ENCODE measurements at regions not wholly inside any gene's neighbourhood (a gene's known extent, or its start where the extent isn't known, plus 50 kb on each side); places are given as distances from the start of the nearest gene placed in this dataset.

DNA sequence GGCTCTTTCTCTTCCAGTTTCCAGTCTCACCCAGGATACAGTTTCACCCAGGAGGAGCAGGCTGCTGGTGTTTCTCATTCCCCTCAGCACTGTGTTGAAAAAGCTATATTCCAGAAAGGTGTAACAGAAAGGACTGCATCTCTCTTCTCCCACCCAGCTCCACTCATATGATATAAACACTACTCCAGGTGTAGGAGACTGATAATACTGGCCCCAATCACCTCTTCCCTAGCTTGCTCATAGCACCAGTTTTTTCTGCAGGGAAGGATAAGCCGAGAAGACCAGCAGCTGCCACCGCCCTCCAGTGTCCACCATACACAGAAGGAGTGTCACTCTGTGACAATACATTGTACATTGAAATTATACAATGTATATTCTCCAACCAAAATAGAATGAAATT lies 105.5 kb upstream of the STK26 start:
- no peak for DNase-seq
- H3K9me3 ChIP-seq, result no peaks in the 10 kb centered on the region
- H3K27me3 ChIP-seq, result no peaks in the 10 kb centered on the region

DNA sequence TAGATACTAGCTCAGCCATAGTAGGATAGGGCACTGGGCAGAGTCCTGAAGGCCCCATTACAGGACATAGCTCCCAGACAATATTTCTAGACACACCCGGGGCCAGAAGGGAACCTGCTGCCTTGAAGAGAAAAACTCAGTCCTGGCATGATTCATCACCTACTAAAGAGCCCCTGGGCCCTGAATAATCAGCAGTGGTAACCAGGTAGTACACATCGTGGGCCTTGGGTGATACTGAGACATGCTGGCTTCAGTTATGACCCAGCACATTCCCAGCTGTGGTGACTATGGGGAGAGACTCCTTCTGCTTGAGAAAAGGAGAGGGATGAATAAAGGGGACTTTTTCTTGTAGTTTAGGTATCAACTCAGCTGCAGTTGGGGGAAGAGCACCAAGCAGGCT lies 104.3 kb upstream of the STK26 start:
- H3K27me3 ChIP-seq, result no peaks in the 10 kb centered on the region

More for the DNA sequence above, 105.5 kb upstream of the STK26 start:
- no peak overlapping the region for H3K27ac ChIP-seq
- no peaks in the 10 kb centered on the region for H3K36me3 ChIP-seq
- TF ChIP-seq POLR2A (IDR thresholded peaks at IDR 0.05), result no peak
- TF ChIP-seq, protein P1, sequence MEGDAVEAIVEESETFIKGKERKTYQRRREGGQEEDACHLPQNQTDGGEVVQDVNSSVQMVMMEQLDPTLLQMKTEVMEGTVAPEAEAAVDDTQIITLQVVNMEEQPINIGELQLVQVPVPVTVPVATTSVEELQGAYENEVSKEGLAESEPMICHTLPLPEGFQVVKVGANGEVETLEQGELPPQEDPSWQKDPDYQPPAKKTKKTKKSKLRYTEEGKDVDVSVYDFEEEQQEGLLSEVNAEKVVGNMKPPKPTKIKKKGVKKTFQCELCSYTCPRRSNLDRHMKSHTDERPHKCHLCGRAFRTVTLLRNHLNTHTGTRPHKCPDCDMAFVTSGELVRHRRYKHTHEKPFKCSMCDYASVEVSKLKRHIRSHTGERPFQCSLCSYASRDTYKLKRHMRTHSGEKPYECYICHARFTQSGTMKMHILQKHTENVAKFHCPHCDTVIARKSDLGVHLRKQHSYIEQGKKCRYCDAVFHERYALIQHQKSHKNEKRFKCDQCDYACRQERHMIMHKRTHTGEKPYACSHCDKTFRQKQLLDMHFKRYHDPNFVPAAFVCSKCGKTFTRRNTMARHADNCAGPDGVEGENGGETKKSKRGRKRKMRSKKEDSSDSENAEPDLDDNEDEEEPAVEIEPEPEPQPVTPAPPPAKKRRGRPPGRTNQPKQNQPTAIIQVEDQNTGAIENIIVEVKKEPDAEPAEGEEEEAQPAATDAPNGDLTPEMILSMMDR (IDR thresholded peaks at IDR 0.05), result no peak
- no peaks in the 10 kb centered on the region for H3K4me1 ChIP-seq
- no peak overlapping the region for H3K4me3 ChIP-seq

DNA sequence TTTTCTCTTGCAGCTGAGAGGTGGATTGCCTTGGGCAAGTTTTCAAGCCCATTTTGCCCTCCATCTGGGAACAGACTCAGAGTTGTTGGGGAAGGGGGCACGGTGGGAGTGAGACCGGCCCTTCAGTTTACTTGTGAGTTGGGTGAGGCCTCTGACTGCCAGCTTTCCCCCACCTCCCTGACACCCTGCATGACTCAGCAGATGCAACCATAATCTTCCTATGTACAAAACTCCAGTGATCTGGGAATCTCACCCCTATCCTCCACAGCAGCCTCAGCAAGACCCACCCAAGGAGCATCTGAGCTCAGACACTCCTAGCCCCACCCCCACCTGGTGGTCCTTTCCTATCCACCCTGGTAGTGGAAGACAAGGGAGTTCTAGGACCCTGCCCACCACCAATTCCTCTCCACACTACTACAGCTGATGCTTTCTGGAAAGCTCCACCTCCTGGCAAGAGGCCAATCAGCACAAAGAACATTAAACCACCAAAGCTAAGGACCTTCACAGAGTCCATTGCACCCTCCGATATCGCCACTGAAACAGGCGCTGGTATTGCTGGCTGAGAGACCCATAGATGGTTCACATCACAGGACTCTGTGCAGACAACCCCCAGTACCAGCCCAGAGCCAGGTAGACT lies 99.4 kb upstream of the STK26 start:
- Histone ChIP-seq H3K4me3 (no peak overlapping the region), H3K27ac (no peak overlapping the region), H3K27me3 (no peaks in the 10 kb centered on the region), H3K9me3 (no peaks in the 10 kb centered on the region), H3K36me3 (no peaks in the 10 kb centered on the region), H3K4me1 (no peaks in the 10 kb centered on the region)
- no peak for DNase-seq
- TF ChIP-seq POLR2A (IDR thresholded peaks at IDR 0.05), result no peak
- TF ChIP-seq, protein P1 (IDR thresholded peaks at IDR 0.05), result no peak

More for the DNA sequence above, 104.3 kb upstream of the STK26 start:
- no peaks in the 10 kb centered on the region for H3K9me3 ChIP-seq
- TF ChIP-seq, protein P1 (IDR thresholded peaks at IDR 0.05), result no peak
- TF ChIP-seq POLR2A (IDR thresholded peaks at IDR 0.05), result no peak
- DNase-seq, result no peak
- H3K4me1 ChIP-seq, result no peaks in the 10 kb centered on the region
- no peaks in the 10 kb centered on the region for H3K36me3 ChIP-seq
- H3K27ac ChIP-seq, result no peak overlapping the region
- H3K4me3 ChIP-seq, result no peak overlapping the region

DNA sequence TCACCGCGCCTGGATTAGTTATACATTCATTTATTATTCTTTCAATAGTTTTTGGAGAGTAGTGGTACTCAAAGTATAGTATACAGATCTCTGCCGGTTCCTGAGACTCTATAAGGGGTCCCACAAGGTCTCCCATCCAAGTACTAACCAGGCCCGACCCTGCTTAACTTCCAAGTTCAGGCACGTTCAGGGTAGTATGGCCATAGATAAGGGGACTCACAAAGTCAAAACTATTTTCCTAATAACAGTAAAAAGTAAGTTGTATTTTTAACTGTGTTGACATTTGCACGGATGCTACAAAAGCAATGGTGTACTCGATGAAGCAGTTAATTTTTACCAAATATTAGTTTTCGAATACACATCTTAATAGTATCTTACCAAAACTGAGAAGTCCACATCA lies 84.4 kb upstream of the STK26 start:
- Histone ChIP-seq H3K27me3 (no peaks in the 10 kb centered on the region), H3K9me3 (no peaks in the 10 kb centered on the region), H3K4me3 (no peak overlapping the region), H3K36me3 (no peaks in the 10 kb centered on the region), H3K4me1 (no peaks in the 10 kb centered on the region), H3K27ac (no peak overlapping the region)
- TF ChIP-seq POLR2A (IDR thresholded peaks at IDR 0.05), result no peak
- TF ChIP-seq, protein P1 (IDR thresholded peaks at IDR 0.05), result no peak
- no peak for DNase-seq

DNA sequence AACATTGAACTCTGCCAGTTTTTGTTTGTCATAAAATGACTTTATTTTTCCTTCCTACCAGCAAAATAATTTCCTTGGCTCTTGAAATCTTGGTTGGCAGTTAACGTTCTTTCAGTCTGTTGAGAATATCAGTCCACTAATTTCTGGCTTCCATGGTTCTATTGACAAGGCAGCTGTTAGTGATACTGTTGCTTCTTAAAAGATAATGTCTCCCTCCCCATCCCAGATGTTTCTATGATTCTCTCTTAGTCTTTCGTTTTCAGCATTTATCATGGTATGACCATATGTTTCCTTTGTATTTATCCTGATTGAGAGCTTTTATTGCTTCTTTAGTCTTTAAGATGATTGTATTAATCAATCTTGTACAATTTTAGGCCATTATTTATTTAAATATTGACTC lies 81.1 kb upstream of the STK26 start:
- no peak overlapping the region for H3K4me3 ChIP-seq
- no peak overlapping the region for H3K27ac ChIP-seq
- H3K27me3 ChIP-seq, result no peaks in the 10 kb centered on the region
- TF ChIP-seq, protein P1 (IDR thresholded peaks at IDR 0.05), result no peak
- no peak for TF ChIP-seq POLR2A (IDR thresholded peaks at IDR 0.05)
- no peak for DNase-seq
- no peaks in the 10 kb centered on the region for H3K4me1 ChIP-seq
- no peaks in the 10 kb centered on the region for H3K9me3 ChIP-seq
- no peaks in the 10 kb centered on the region for H3K36me3 ChIP-seq
